OCI-LY3 (cell line): ENCODE measurements at regions not wholly inside any gene's neighbourhood (a gene's known extent, or its start where the extent isn't known, plus 50 kb on each side); places are given as distances from the start of the nearest gene placed in this dataset.

Experiments used
- H2AFZ ChIP-seq: fragments of 200-600, 300-600 bp; shearing (Covaris generic); 2 replicates; pipeline ENCODE4 v1.6.0; 2014; ENCODE audit warnings: antibody characterized with exemption, low read depth, low read length
- H3K27ac ChIP-seq: fragments of 200-600, 300-600 bp; sonication (generic); 2 replicates; pipeline ENCODE4 v1.5.1; 2014; ENCODE audit warnings: mild to moderate bottlenecking, low read length, moderate library complexity, mixed read lengths
- H3K27me3 ChIP-seq: fragments of 200-600, 300-600 bp; sonication (generic); 2 replicates; pipeline ENCODE4 v1.6.1; 2014; ENCODE audit warnings: low read depth, low read length, mixed read lengths
- H3K36me3 ChIP-seq: fragments of 200-600, 300-600 bp; sonication (generic); replicated peaks from 2 replicates; pipeline ENCODE3; 2014; ENCODE audit warnings: low read depth, low read length, mixed read lengths
- H3K4me1 ChIP-seq: fragments of 300-600, 200-600 bp; sonication (generic); 2 replicates; pipeline ENCODE4 v1.6.1; 2014; ENCODE audit warnings: low read length, mixed read lengths
- H3K4me2 ChIP-seq: fragments of 200-600, 300-600 bp; sonication (generic); 2 replicates; pipeline ENCODE4 v1.6.1; 2014; ENCODE audit warnings: low read length, mixed read lengths
- H3K4me3 ChIP-seq: fragments of 300-600, 200-600 bp; sonication (generic); 2 replicates; pipeline ENCODE4 v1.5.1; 2014; ENCODE audit warnings: antibody characterized with exemption, mild to moderate bottlenecking, low read length, moderate library complexity
- H3K79me2 ChIP-seq: fragments of 300-600, 200-600 bp; shearing (Covaris generic); 2 replicates; pipeline ENCODE4 v1.6.1; 2014; ENCODE audit warnings: mild to moderate bottlenecking, low read length, mixed read lengths
- H3K9ac ChIP-seq: fragments of 300-600, 200-600 bp; shearing (Covaris generic); 2 replicates; pipeline ENCODE4 v1.6.0; 2014; ENCODE audit warnings: mild to moderate bottlenecking, low read length, moderate library complexity
- H3K9me3 ChIP-seq: fragments of 200-600, 300-600 bp; shearing (Covaris generic); 2 replicates; pipeline ENCODE4 v1.6.1; 2014; ENCODE audit warnings: low read length, mixed read lengths; ENCODE audit not compliant: insufficient read depth
- H4K20me1 ChIP-seq: fragments of 200-600, 300-600 bp; sonication (generic); 2 replicates; pipeline ENCODE4 v1.6.1; 2016; ENCODE audit warnings: low read length, mixed read lengths; ENCODE audit not compliant: insufficient read depth
- EZH2phosphoT487 ChIP-seq: fragments of 200-600 bp; shearing (Covaris generic); IDR thresholded peaks from 2 replicates; pipeline ENCODE4 v1.6.1; 2018; ENCODE audit warnings: antibody characterized with exemption, mixed run types, low read depth
- TF ChIP-seq, protein P1 (sequence below): fragments of 200-600, 300-600 bp; sonication (generic); IDR thresholded peaks from 2 replicates; pipeline ENCODE4 v1.5.1; 2014; ENCODE audit warnings: antibody characterized with exemption, low read length, low read depth

DNA sequence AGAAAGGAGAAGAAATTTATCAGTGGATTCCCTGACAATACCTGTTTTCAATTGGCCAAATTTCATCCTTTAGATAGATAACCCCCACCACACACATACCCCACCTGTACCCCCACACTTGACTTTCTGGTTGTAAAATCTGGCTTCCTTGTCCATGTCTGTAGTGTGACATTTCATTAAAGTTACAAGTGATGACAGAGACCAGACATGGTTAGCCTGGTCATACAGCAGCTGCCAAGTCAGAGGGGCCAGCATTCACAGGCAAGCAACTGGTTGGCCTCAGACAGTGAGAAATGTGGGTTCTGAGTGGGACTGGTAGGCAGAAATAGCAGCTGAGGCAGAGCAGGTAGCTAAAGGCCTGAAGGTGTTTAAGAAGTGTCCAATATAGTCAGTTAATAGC is 238.6 kb upstream of the SOX14 start:
- H3K4me1 ChIP-seq = no peaks in the 10 kb centered on the region
- H3K4me2 ChIP-seq = no peak overlapping the region
- H3K27ac ChIP-seq = no peak overlapping the region
- no peaks in the 10 kb centered on the region for H3K79me2 ChIP-seq
- no peak overlapping the region for H3K9ac ChIP-seq
- no peak overlapping the region for H3K4me3 ChIP-seq
- no peaks in the 10 kb centered on the region for H3K9me3 ChIP-seq
- H2AFZ ChIP-seq = no peak overlapping the region
- H3K36me3 ChIP-seq = no peaks in the 10 kb centered on the region
- no peak for TF ChIP-seq EZH2phosphoT487
- TF ChIP-seq, protein P1, sequence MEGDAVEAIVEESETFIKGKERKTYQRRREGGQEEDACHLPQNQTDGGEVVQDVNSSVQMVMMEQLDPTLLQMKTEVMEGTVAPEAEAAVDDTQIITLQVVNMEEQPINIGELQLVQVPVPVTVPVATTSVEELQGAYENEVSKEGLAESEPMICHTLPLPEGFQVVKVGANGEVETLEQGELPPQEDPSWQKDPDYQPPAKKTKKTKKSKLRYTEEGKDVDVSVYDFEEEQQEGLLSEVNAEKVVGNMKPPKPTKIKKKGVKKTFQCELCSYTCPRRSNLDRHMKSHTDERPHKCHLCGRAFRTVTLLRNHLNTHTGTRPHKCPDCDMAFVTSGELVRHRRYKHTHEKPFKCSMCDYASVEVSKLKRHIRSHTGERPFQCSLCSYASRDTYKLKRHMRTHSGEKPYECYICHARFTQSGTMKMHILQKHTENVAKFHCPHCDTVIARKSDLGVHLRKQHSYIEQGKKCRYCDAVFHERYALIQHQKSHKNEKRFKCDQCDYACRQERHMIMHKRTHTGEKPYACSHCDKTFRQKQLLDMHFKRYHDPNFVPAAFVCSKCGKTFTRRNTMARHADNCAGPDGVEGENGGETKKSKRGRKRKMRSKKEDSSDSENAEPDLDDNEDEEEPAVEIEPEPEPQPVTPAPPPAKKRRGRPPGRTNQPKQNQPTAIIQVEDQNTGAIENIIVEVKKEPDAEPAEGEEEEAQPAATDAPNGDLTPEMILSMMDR = no peak
- H4K20me1 ChIP-seq = no peaks in the 10 kb centered on the region
- peaks cover 5% of the 10 kb centered on the region; the same call in 1 of the 2 replicates for H3K27me3 ChIP-seq

GRCh38 chr3:137542049-137542448 is 222.1 kb upstream of the SOX14 start:
- H3K36me3 ChIP-seq = no peaks in the 10 kb centered on the region
- no peaks in the 10 kb centered on the region for H3K79me2 ChIP-seq
- H3K27ac ChIP-seq = no peak overlapping the region
- no peak overlapping the region for H3K9ac ChIP-seq
- TF ChIP-seq, protein P1 = no peak
- no peak for TF ChIP-seq EZH2phosphoT487
- H3K9me3 ChIP-seq = no peaks in the 10 kb centered on the region
- H4K20me1 ChIP-seq = no peaks in the 10 kb centered on the region
- H3K4me3 ChIP-seq = no peak overlapping the region
- no peaks in the 10 kb centered on the region for H3K4me1 ChIP-seq
- no peaks in the 10 kb centered on the region for H3K27me3 ChIP-seq
- H3K4me2 ChIP-seq = no peak overlapping the region
- no peak overlapping the region for H2AFZ ChIP-seq

- H3K9ac ChIP-seq = no peak overlapping the region
- H3K79me2 ChIP-seq = no peaks in the 10 kb centered on the region
- H3K4me3 ChIP-seq = no peak overlapping the region
- H2AFZ ChIP-seq = no peak overlapping the region
- H3K27me3 ChIP-seq = 0 out of 2 replicates have a peak, but pooled peaks cover 2% of the 10 kb centered on the region
- no peaks in the 10 kb centered on the region for H3K9me3 ChIP-seq
- H3K27ac ChIP-seq = no peak overlapping the region
- no peaks in the 10 kb centered on the region for H3K4me1 ChIP-seq
- no peaks in the 10 kb centered on the region for H3K36me3 ChIP-seq
- TF ChIP-seq EZH2phosphoT487 = no peak
- TF ChIP-seq, protein P1 = no peak
- no peaks in the 10 kb centered on the region for H4K20me1 ChIP-seq
- no peak overlapping the region for H3K4me2 ChIP-seq
These were observed 209.9 kb upstream of the SOX14 start for GRCh38 chr3:137554242-137554641.

GRCh38 chr3:137568880-137569279 is 195.2 kb upstream of the SOX14 start:
- Histone ChIP-seq H3K9ac (no peak overlapping the region), H3K36me3 (no peaks in the 10 kb centered on the region), H4K20me1 (no peaks in the 10 kb centered on the region), H3K4me2 (no peak overlapping the region), H3K4me1 (peaks cover 5% of the 10 kb centered on the region; the same call in 1 of the 2 replicates), H3K27ac (no peak overlapping the region), H3K4me3 (no peak overlapping the region), H2AFZ (no peak overlapping the region), H3K9me3 (no peaks in the 10 kb centered on the region), H3K79me2 (no peaks in the 10 kb centered on the region), H3K27me3 (peaks cover 6% of the 10 kb centered on the region; the same call in 1 of the 2 replicates)
- no peak for TF ChIP-seq EZH2phosphoT487
- TF ChIP-seq, protein P1 = no peak
